HG03432 (cell line): ENCODE measurements at regions not wholly inside any gene's neighbourhood (a gene's known extent, or its start where the extent isn't known, plus 50 kb on each side); places are given as distances from the start of the nearest gene placed in this dataset.
"Not testable (repeated sequence)": the region's sequence is repeated elsewhere in the genome, so short reads cannot be mapped to it uniquely, and the experiment has no call there.

Experiments used
- ATAC-seq: cut with Tn5 transposase; IDR thresholded peaks from one replicate; pipeline ENCODE4 v1.9.1; 2021; ENCODE audit warnings: mild to moderate bottlenecking, moderate library complexity; ENCODE audit not compliant: unreplicated experiment

- not testable (repeated sequence) for ATAC-seq
Measured at GRCh38 chr18:51570071-51570470, 372.6 kb upstream of the MEX3C start.

GRCh38 chr18:51573886-51574285 is 376.4 kb upstream of the MEX3C start:
- not testable (repeated sequence) for ATAC-seq

GRCh38 chr18:51575171-51575570 is 377.7 kb upstream of the MEX3C start:
- ATAC-seq = no peak

GRCh38 chr18:51578406-51578980 is 381.0 kb upstream of the MEX3C start:
- ATAC-seq = no peak

- ATAC-seq = no peak
Measured at GRCh38 chr18:51580580-51580979, 383.1 kb upstream of the MEX3C start.

GRCh38 chr18:51582551-51582950 is 385.1 kb upstream of the MEX3C start:
- ATAC-seq = no peak

GRCh38 chr18:51588616-51589015 is 391.1 kb upstream of the MEX3C start:
- no peak for ATAC-seq

- no peak for ATAC-seq
Measured at GRCh38 chr18:51593931-51594330, 396.4 kb upstream of the MEX3C start.

GRCh38 chr18:51603111-51603510 is 405.6 kb upstream of the MEX3C start:
- no peak for ATAC-seq

GRCh38 chr18:51603551-51603950 is 406.1 kb upstream of the MEX3C start:
- no peak for ATAC-seq

- ATAC-seq = no peak
Measured at GRCh38 chr18:51610481-51610880, 413.0 kb upstream of the MEX3C start.

GRCh38 chr18:51611326-51611725 is 413.8 kb upstream of the MEX3C start:
- ATAC-seq = no peak

- no peak for ATAC-seq
Measured at GRCh38 chr18:51614033-51614432, 416.6 kb upstream of the MEX3C start.

GRCh38 chr18:51614967-51615571 is 417.6 kb upstream of the MEX3C start:
- no peak for ATAC-seq

GRCh38 chr18:51617167-51617566 is 419.7 kb upstream of the MEX3C start:
- ATAC-seq = no peak

- no peak for ATAC-seq
Measured at GRCh38 chr18:51617572-51618260, 420.2 kb upstream of the MEX3C start.

- ATAC-seq = no peak
Measured at GRCh38 chr18:51619283-51619682, 421.8 kb upstream of the MEX3C start.

GRCh38 chr18:51621113-51621863 is 423.8 kb upstream of the MEX3C start:
- ATAC-seq = peak; percentile 78

- ATAC-seq = no peak
Measured at GRCh38 chr18:51621864-51622160, 424.3 kb upstream of the MEX3C start.

- ATAC-seq = no peak
Measured at GRCh38 chr18:51622702-51623101, 425.2 kb upstream of the MEX3C start.

GRCh38 chr18:51623653-51624052 is 426.2 kb upstream of the MEX3C start:
- ATAC-seq = no peak

GRCh38 chr18:51630706-51631105 is 433.2 kb upstream of the MEX3C start:
- ATAC-seq = peak; percentile 44
